ENCODE measurements at regions not wholly inside any gene's neighbourhood (a gene's known extent, or its start where the extent isn't known, plus 50 kb on each side); places are given as distances from the start of the nearest gene placed in this dataset.

DNA sequence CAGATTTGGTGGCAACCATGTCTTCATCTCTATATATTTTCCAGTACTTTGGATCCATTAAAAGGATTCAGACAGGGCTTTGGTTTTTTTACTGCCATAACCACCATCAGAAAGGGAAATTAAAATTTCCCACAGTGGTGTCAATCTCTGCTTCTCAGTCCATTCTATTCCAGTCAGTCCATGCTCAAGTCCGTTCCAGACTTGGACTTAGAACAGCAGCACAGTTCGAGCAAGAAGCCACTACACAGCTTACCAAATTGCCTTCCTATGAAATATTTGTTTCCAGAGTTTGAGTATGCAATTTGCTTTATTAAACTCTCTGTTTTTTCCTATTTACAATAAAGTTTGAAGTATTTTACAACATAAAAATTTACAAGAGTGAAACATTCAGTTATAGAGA lies 306.5 kb upstream of the GULP1 start:
- no peak for FAIRE-seq
- ChIA-PET POLR2A (ENCODE audit: partially characterized antibody) (no interaction called here), CTCF (ENCODE audit: partially characterized antibody) (no interaction called here)
- Histone ChIP-seq H4K5ac (ENCODE audit: insufficient read length, low read depth, low read length) (peak overlapping the region; percentile 59), H3K23me2 (ENCODE audit: low read depth, low read length) (no peaks in the 10 kb centered on the region), H3K79me1 (ENCODE audit: low read depth, low read length) (no peaks in the 10 kb centered on the region), H3K36me3 (ENCODE audit: control insufficient read depth in 2 of 4, insufficient read depth in 4 of 4, low read length in 3 of 4) (no peaks in the 10 kb centered on the region), H4K91ac (replicated peaks; ENCODE audit: insufficient read length, low read length) (no peak overlapping the region), H3K14ac (ENCODE audit: insufficient read length) (no peak overlapping the region), H3K79me2 (ENCODE audit: control insufficient read depth in 1 of 2, insufficient read depth in 2 of 2, low read length in 2 of 2) (no peaks in the 10 kb centered on the region), H3K27ac (ENCODE audit: low read depth, low read length) (no peak overlapping the region), H2BK20ac (ENCODE audit: low read length) (no peak overlapping the region), H3K56ac (replicated peaks; ENCODE audit: insufficient read length, low read depth, low read length) (no peak overlapping the region), H4K20me1 (replicated peaks in 1 of 2; ENCODE audit: control insufficient read depth in 1 of 2, insufficient read depth in 2 of 2, low read length in 2 of 2) (no peaks in the 10 kb centered on the region), H3K27me3 (replicated peaks in 1 of 4; ENCODE audit: control insufficient read depth in 3 of 4, extremely low read depth in 1 of 4, insufficient read depth in 3 of 4, low read length in 3 of 4) (no peaks in the 10 kb centered on the region), H3K9me3 (ENCODE audit: insufficient read depth in 2 of 2, low read depth in 1 of 2, low read length in 1 of 2) (no peaks in the 10 kb centered on the region), H2BK15ac (ENCODE audit: low read length) (no peak overlapping the region), H2AK5ac (ENCODE audit: low read depth, low read length) (no peak overlapping the region), H3K4me3 (ENCODE audit: extremely low read depth in 1 of 4, insufficient read depth in 2 of 4, low read depth in 3 of 4, low read length in 4 of 4) (no peak overlapping the region), H2AFZ (ENCODE audit: low read length) (no peak overlapping the region), H2BK5ac (ENCODE audit: low read depth, low read length) (peak overlapping the region; percentile 36; the same call in 1 of the 2 replicates), H2BK120ac (replicated peaks; ENCODE audit: low read depth, low read length) (no peak overlapping the region), H2BK12ac (ENCODE audit: low read depth, low read length) (peak overlapping the region; percentile 83), H3K9ac (replicated peaks in 1 of 4; ENCODE audit: extremely low read depth in 1 of 4, low read depth in 3 of 4, low read length in 3 of 4) (no peak overlapping the region), H4K8ac (ENCODE audit: extremely low read depth, insufficient read depth, low read length) (no peak overlapping the region), H3K18ac (ENCODE audit: extremely low read depth, low read length) (no peak overlapping the region), H3K4me1 (replicated peaks in 1 of 4; ENCODE audit: control insufficient read depth in 3 of 4, insufficient read depth in 4 of 4, low read length in 3 of 4) (peaks cover 0 to 12% (median 6%) of the 10 kb centered on the region in 4 experiments; a peak in 5 of 7 replicates), H3K4me2 (ENCODE audit: insufficient read depth in 1 of 2, low read depth in 2 of 2, low read length in 2 of 2) (no peak overlapping the region), H3K4ac (replicated peaks; ENCODE audit: insufficient read length, low read depth, low read length) (no peak overlapping the region), H3K23ac (ENCODE audit: insufficient read length) (no peak overlapping the region)
- TF ChIP-seq SIRT6 (IDR thresholded peaks at IDR 0.05; ENCODE audit: low read length) (no peak), TBP (IDR thresholded peaks at IDR 0.05; ENCODE audit: low read depth, low read length) (no peak), POLR2AphosphoS5 (IDR thresholded peaks at IDR 0.05; ENCODE audit: low read depth, low read length) (no peak), HDAC2 (IDR thresholded peaks at IDR 0.05; ENCODE audit: borderline replicate concordance in 1 of 2, low read depth in 2 of 2, low read length in 2 of 2) (no peak), RFX5 (IDR thresholded peaks at IDR 0.05; ENCODE audit: borderline replicate concordance, low read depth, low read length) (no peak), EZH2 (IDR thresholded peaks at IDR 0.05; ENCODE audit: low read depth, low read length, severe bottlenecking) (no peak), HDAC6 (IDR thresholded peaks at IDR 0.05; ENCODE audit: low read depth, low read length) (no peak), EGR1 (IDR thresholded peaks at IDR 0.05; ENCODE audit: borderline replicate concordance, low read depth, low read length) (no peak)
- WGBS, 2 experiments (ENCODE audit: extremely low coverage in 1 of 2, insufficient coverage in 1 of 2, insufficient read length in 1 of 2, insufficient replicate concordance in 2 of 2, low coverage in 1 of 2, low lambda C conversion rate in 2 of 2, missing lambda C conversion rate in 1 of 2) = 91% methylated on average over 2 of the region's 2 CpGs; no CpG with 5 or more reads in 1 of the 2 experiments
- no peak for DNase-seq (ENCODE audit: low read depth in 1 of 2, low spot score in 2 of 2)

All from H1 (cell line).